HG02623 (cell line): ENCODE measurements at regions not wholly inside any gene's neighbourhood (a gene's known extent, or its start where the extent isn't known, plus 50 kb on each side); places are given as distances from the start of the nearest gene placed in this dataset.
A peak's percentile ranks its signal among the peaks of the same experiment; 100 is the strongest.

Experiments used
- ATAC-seq: cut with Tn5 transposase; IDR thresholded peaks from one replicate; pipeline ENCODE4 v1.9.1; 2021; ENCODE audit warnings: moderate library complexity; ENCODE audit not compliant: unreplicated experiment

- ATAC-seq: no peak
Measured at GRCh38 chr3:81291586-81291985, 469.9 kb downstream of the GBE1 start.

- no peak for ATAC-seq
Measured at GRCh38 chr3:81289676-81290075, 471.8 kb downstream of the GBE1 start.

- ATAC-seq: no peak
Measured at GRCh38 chr3:81279481-81280379, 481.7 kb downstream of the GBE1 start.

GRCh38 chr3:81277853-81278252, 483.6 kb downstream of the GBE1 start:
- no peak for ATAC-seq

GRCh38 chr3:81274671-81275070, 486.8 kb downstream of the GBE1 start:
- ATAC-seq: no peak

GRCh38 chr3:81270603-81271379, 490.7 kb downstream of the GBE1 start:
- peak; percentile 95 for ATAC-seq

- no peak for ATAC-seq
Measured at GRCh38 chr3:81268526-81268925, 492.9 kb downstream of the GBE1 start.

GRCh38 chr3:81261996-81262395, 499.4 kb downstream of the GBE1 start:
- no peak for ATAC-seq

GRCh38 chr3:81255463-81255862, 506.0 kb downstream of the GBE1 start:
- no peak for ATAC-seq

- no peak for ATAC-seq
Measured at GRCh38 chr3:81251096-81251495, 510.3 kb downstream of the GBE1 start.

- ATAC-seq: peak; percentile 88
Measured at GRCh38 chr3:81249540-81250029, 511.9 kb downstream of the GBE1 start.

- ATAC-seq: no peak
Measured at GRCh38 chr3:81245501-81245900, 515.9 kb downstream of the GBE1 start.

- ATAC-seq: no peak
Measured at GRCh38 chr3:81245043-81245442, 516.4 kb downstream of the GBE1 start.

GRCh38 chr3:81244231-81244630, 517.2 kb downstream of the GBE1 start:
- ATAC-seq: no peak

GRCh38 chr3:81242871-81243270, 518.6 kb downstream of the GBE1 start:
- no peak for ATAC-seq

- no peak for ATAC-seq
Measured at GRCh38 chr3:81237181-81237580, 524.3 kb downstream of the GBE1 start.

GRCh38 chr3:81218023-81218422, 543.4 kb downstream of the GBE1 start:
- ATAC-seq: no peak

GRCh38 chr3:81217101-81217500, 544.3 kb downstream of the GBE1 start:
- no peak for ATAC-seq

- ATAC-seq: no peak
Measured at GRCh38 chr3:81216192-81216591, 545.3 kb downstream of the GBE1 start.

GRCh38 chr3:81214631-81215030, 546.8 kb downstream of the GBE1 start:
- ATAC-seq: no peak

- ATAC-seq: no peak
Measured at GRCh38 chr3:81199587-81199986, 561.9 kb downstream of the GBE1 start.

- no peak for ATAC-seq
Measured at GRCh38 chr3:81198756-81199155, 562.7 kb downstream of the GBE1 start.
